HEK293 (cell line): ENCODE measurements at regions not wholly inside any gene's neighbourhood (a gene's known extent, or its start where the extent isn't known, plus 50 kb on each side); places are given as distances from the start of the nearest gene placed in this dataset.

Experiments used
- CTCF ChIA-PET: fragments of 350-600 bp; formaldehyde crosslinking; extraction: SDS; loops from one replicate; lab custom pipeline; 2021; ENCODE audit warnings: antibody characterized with exemption; lab: Yijun Ruan, JAX
- POLR2A ChIA-PET: fragments of 300-600 bp; formaldehyde crosslinking; extraction: SDS; loops from one replicate; lab custom pipeline; 2020; ENCODE audit warnings: antibody characterized with exemption, inconsistent platforms; lab: Yijun Ruan, JAX
- H3K27ac ChIP-seq: fragments of 200-500 bp; sonication (Bioruptor generic); 2 replicates; pipeline ENCODE4 v1.5.1; 2014; ENCODE audit warnings: low read depth, low read length, control low read depth, inconsistent platforms; ENCODE audit errors: extremely low read depth
- H3K36me3 ChIP-seq, 2 experiments: fragments of 200-500 bp in 1 of 2; sonication (Bioruptor generic) in 1 of 2; 1 replicate in 1 of 2; 2 replicates in 1 of 2; pipeline ENCODE4 v1.5.1; 2014 to 2017; ENCODE audit warnings: inconsistent platforms in 2 of 2, low read length in 2 of 2; ENCODE audit not compliant: control insufficient read depth in 2 of 2, insufficient read depth in 1 of 2
- H3K4me1 ChIP-seq: fragments of 200-500 bp; sonication (Bioruptor generic); 2 replicates; pipeline ENCODE4 v1.5.1; 2014; ENCODE audit warnings: mild to moderate bottlenecking, low read length, inconsistent platforms; ENCODE audit not compliant: control insufficient read depth, insufficient read depth
- H3K4me3 ChIP-seq: 2 replicates; pipeline ENCODE4 v1.5.1; 2011; ENCODE audit warnings: low read depth, mild to moderate bottlenecking, control low read depth, low read length, moderate library complexity
- H3K9me3 ChIP-seq: fragments of 200-500 bp; sonication (Bioruptor generic); 2 replicates; pipeline ENCODE4 v1.5.1; 2014; ENCODE audit warnings: low read depth, low read length, inconsistent platforms; ENCODE audit not compliant: control insufficient read depth, insufficient read depth
- GLIS1 ChIP-seq: fragments of 450-650 bp; formaldehyde crosslinking; IDR thresholded peaks from 2 replicates; pipeline ENCODE4 v1.5.1; 2016; ENCODE audit warnings: missing biosample characterization, missing genetic modification characterization
- KLF8 ChIP-seq: fragments of 450-650 bp; formaldehyde crosslinking; IDR thresholded peaks from 2 replicates; pipeline ENCODE4 v1.5.1; 2016; ENCODE audit warnings: missing biosample characterization, missing genetic modification characterization
- MYNN ChIP-seq: fragments of 450-650 bp; formaldehyde crosslinking; IDR thresholded peaks from 2 replicates; pipeline ENCODE4 v1.5.1; 2016; ENCODE audit warnings: missing biosample characterization, missing genetic modification characterization, borderline replicate concordance
- MZF1 ChIP-seq: fragments of 450-650 bp; formaldehyde crosslinking; IDR thresholded peaks from 2 replicates; pipeline ENCODE4 v1.5.1; 2017; ENCODE audit warnings: missing biosample characterization, missing genetic modification characterization, borderline replicate concordance
- REST ChIP-seq: fragments of 450-650 bp; formaldehyde crosslinking; IDR thresholded peaks from 2 replicates; pipeline ENCODE4 v1.5.1; 2016; ENCODE audit warnings: missing biosample characterization, missing genetic modification characterization
- SCRT1 ChIP-seq: fragments of 450-650 bp; formaldehyde crosslinking; IDR thresholded peaks from 2 replicates; pipeline ENCODE4 v1.5.1; 2016; ENCODE audit warnings: missing biosample characterization, missing genetic modification characterization, borderline replicate concordance
- SCRT2 ChIP-seq: fragments of 450-650 bp; formaldehyde crosslinking; IDR thresholded peaks from 2 replicates; pipeline ENCODE4 v1.5.1; 2016; ENCODE audit warnings: missing biosample characterization, missing genetic modification characterization
- ZBTB7A ChIP-seq: fragments of 450-650 bp; formaldehyde crosslinking; IDR thresholded peaks from 2 replicates; pipeline ENCODE4 v1.5.1; 2016; ENCODE audit warnings: low read depth, missing biosample characterization, missing genetic modification characterization
- ZFP3 ChIP-seq: fragments of 450-650 bp; formaldehyde crosslinking; IDR thresholded peaks from 2 replicates; pipeline ENCODE4 v1.5.1; 2016; ENCODE audit warnings: low read depth, missing biosample characterization, missing genetic modification characterization
- ZNF155 ChIP-seq: fragments of 450-650 bp; formaldehyde crosslinking; IDR thresholded peaks from 2 replicates; pipeline ENCODE4 v1.5.1; 2016; ENCODE audit warnings: missing biosample characterization, missing genetic modification characterization
- ZNF157 ChIP-seq: fragments of 450-650 bp; formaldehyde crosslinking; IDR thresholded peaks from 2 replicates; pipeline ENCODE4 v1.5.1; 2016; ENCODE audit warnings: missing biosample characterization, missing genetic modification characterization
- ZNF18 ChIP-seq: fragments of 450-650 bp; formaldehyde crosslinking; IDR thresholded peaks from 2 replicates; pipeline ENCODE4 v1.5.1; 2016; ENCODE audit warnings: missing biosample characterization, missing genetic modification characterization
- ZNF202 ChIP-seq: fragments of 450-650 bp; formaldehyde crosslinking; IDR thresholded peaks from 2 replicates; pipeline ENCODE4 v1.5.1; 2016; ENCODE audit warnings: missing biosample characterization, missing genetic modification characterization, borderline replicate concordance
- ZNF274 ChIP-seq, 2 experiments: fragments of 200-500 bp in 1 of 2; fragments of 450-650 bp in 1 of 2; sonication (Bioruptor generic) in 1 of 2; formaldehyde crosslinking in 1 of 2; IDR thresholded peaks; 2 replicates each; pipeline versions ENCODE4 v1.5.1 to v1.6.1; 2014 to 2016; ENCODE audit warnings: borderline replicate concordance in 1 of 2, inconsistent platforms in 1 of 2, low read length in 1 of 2, missing biosample characterization in 1 of 2, missing genetic modification characterization in 1 of 2
- ZNF335 ChIP-seq: fragments of 450-650 bp; formaldehyde crosslinking; conservative IDR thresholded peaks from 2 replicates; pipeline ENCODE4 v1.5.1; 2016; ENCODE audit warnings: missing biosample characterization, missing genetic modification characterization
- ZNF530 ChIP-seq: fragments of 450-650 bp; formaldehyde crosslinking; IDR thresholded peaks from 2 replicates; pipeline ENCODE4 v1.5.1; 2016; ENCODE audit warnings: low read depth, missing biosample characterization, missing genetic modification characterization
- ZNF654 ChIP-seq: fragments of 450-650 bp; formaldehyde crosslinking; IDR thresholded peaks from 2 replicates; pipeline ENCODE4 v1.5.1; 2016; ENCODE audit warnings: low read depth, missing biosample characterization, missing genetic modification characterization
- ZNF692 ChIP-seq: fragments of 450-650 bp; formaldehyde crosslinking; IDR thresholded peaks from 2 replicates; pipeline ENCODE4 v1.5.1; 2016; ENCODE audit warnings: missing biosample characterization, missing genetic modification characterization
- ZSCAN16 ChIP-seq: fragments of 450-650 bp; formaldehyde crosslinking; IDR thresholded peaks from 2 replicates; pipeline ENCODE4 v1.5.1; 2016; ENCODE audit warnings: missing biosample characterization, missing genetic modification characterization
- TF ChIP-seq, protein P1 (sequence below): fragments of 450-650 bp; formaldehyde crosslinking; IDR thresholded peaks from 2 replicates; pipeline ENCODE4 v1.5.1; 2016; ENCODE audit warnings: missing biosample characterization, missing genetic modification characterization
- TF ChIP-seq, protein P2 (sequence below): fragments of 450-650 bp; formaldehyde crosslinking; IDR thresholded peaks from 2 replicates; pipeline ENCODE4 v1.5.1; 2016; ENCODE audit warnings: missing biosample characterization, missing genetic modification characterization

GRCh38 chr4:54496412-54496811 is 161.3 kb upstream of the KIT start (continued):
- no peak for TF ChIP-seq ZNF692 (tag by site-specific recombination)

DNA sequence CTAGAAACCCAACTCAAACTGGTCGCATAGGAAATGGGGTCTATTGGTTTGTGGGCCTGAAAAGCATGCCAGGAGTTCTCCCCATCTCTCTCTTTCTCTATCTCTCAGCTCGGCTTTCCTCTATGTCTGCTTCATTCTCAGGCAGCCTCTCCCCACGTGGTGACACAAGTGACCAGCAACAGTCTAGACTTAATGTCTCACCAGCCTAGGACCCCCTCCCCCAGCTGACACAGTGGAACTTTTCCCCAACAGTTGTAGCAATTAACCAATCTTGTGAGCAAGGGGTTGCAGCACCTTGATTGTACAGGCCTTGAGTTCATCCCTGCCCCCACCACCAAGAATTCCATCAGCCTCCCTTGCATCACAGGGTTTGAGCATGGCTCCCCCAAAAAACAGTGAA is 159.8 kb upstream of the KIT start:
- Histone ChIP-seq H3K27ac (no peak overlapping the region), H3K4me1 (no peaks in the 10 kb centered on the region), H3K9me3 (no peaks in the 10 kb centered on the region), H3K36me3 (no peaks in the 10 kb centered on the region), H3K4me3 (no peak overlapping the region)
- TF ChIP-seq SCRT2 = no peak
- TF ChIP-seq GLIS1 = no peak
- TF ChIP-seq ZNF274 (IDR thresholded peaks at IDR 0.05; ENCODE audit: low read length) = no peak
- no peak for TF ChIP-seq ZNF274 (tag by site-specific recombination; IDR thresholded peaks at IDR 0.05; ENCODE audit: borderline replicate concordance)
- no peak for TF ChIP-seq ZNF157
- no peak for TF ChIP-seq MYNN (tag by site-specific recombination)
- TF ChIP-seq ZBTB7A (tag by site-specific recombination) = no peak
- TF ChIP-seq, protein P1, sequence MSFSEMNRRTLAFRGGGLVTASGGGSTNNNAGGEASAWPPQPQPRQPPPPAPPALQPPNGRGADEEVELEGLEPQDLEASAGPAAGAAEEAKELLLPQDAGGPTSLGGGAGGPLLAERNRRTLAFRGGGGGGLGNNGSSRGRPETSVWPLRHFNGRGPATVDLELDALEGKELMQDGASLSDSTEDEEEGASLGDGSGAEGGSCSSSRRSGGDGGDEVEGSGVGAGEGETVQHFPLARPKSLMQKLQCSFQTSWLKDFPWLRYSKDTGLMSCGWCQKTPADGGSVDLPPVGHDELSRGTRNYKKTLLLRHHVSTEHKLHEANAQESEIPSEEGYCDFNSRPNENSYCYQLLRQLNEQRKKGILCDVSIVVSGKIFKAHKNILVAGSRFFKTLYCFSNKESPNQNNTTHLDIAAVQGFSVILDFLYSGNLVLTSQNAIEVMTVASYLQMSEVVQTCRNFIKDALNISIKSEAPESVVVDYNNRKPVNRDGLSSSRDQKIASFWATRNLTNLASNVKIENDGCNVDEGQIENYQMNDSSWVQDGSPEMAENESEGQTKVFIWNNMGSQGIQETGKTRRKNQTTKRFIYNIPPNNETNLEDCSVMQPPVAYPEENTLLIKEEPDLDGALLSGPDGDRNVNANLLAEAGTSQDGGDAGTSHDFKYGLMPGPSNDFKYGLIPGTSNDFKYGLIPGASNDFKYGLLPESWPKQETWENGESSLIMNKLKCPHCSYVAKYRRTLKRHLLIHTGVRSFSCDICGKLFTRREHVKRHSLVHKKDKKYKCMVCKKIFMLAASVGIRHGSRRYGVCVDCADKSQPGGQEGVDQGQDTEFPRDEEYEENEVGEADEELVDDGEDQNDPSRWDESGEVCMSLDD (tag by site-specific recombination) = no peak
- TF ChIP-seq ZNF155 (tag by site-specific recombination) = no peak
- no peak for TF ChIP-seq ZNF654 (tag by site-specific recombination)
- TF ChIP-seq ZNF335 (tag by site-specific recombination) = no peak
- TF ChIP-seq, protein P2, sequence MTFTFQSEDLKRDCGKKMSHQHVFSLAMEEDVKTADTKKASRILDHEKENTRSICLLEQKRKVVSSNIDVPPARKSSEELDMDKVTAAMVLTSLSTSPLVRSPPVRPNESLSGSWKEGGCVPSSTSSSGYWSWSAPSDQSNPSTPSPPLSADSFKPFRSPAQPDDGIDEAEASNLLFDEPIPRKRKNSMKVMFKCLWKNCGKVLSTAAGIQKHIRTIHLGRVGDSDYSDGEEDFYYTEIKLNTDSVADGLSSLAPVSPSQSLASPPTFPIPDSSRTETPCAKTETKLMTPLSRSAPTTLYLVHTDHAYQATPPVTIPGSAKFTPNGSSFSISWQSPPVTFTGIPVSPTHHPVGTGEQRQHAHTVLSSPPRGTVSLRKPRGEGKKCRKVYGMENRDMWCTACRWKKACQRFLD (tag by site-specific recombination) = no peak
- no peak for TF ChIP-seq ZNF18 (tag by site-specific recombination)
- TF ChIP-seq ZNF530 = no peak
- TF ChIP-seq ZSCAN16 (tag by site-specific recombination) = no peak
- TF ChIP-seq REST (tag by site-specific recombination) = no peak
- TF ChIP-seq MZF1 (tag by site-specific recombination) = no peak
- no peak for TF ChIP-seq KLF8 (tag by site-specific recombination)
- TF ChIP-seq ZFP3 (tag by site-specific recombination) = no peak
- no peak for TF ChIP-seq ZNF202 (tag by site-specific recombination)
- TF ChIP-seq SCRT1 (tag by site-specific recombination) = no peak
- TF ChIP-seq, all 188 proteins: peak for 0
- CTCF ChIA-PET = no interaction called here
- POLR2A ChIA-PET = no interaction called here
